Pancreas (tissue), 10 donors: ENCODE measurements at regions not wholly inside any gene's neighbourhood (a gene's known extent, or its start where the extent isn't known, plus 50 kb on each side); places are given as distances from the start of the nearest gene placed in this dataset.

Experiments used
- ATAC-seq, 4 donors: fragments of 200-7000 bp; cut with Tn5 transposase; one replicate each; pipeline versions ENCODE4 v1.8.0 to v1.9.1; 2020; ENCODE audit warnings: mild to moderate bottlenecking in 4 of 4, moderate library complexity in 4 of 4
- DNase-seq, 6 donors: peaks; one replicate each; pipeline ENCODE4 v3.0.0-alpha.2; 2020
- FAIRE-seq: peaks from 2 replicates; lab custom pipeline; 2012; peaks lifted over from hg19 to GRCh38; lab: Jason Lieb, UNC
- H3K27ac ChIP-seq, 4 donors: fragments of 200-600 bp; sonication (generic); 1 replicate in 3 of 4; 2 replicates in 1 of 4; pipeline versions ENCODE4 v1.5.0 to v1.8.0; 2020
- H3K27me3 ChIP-seq, 4 donors: fragments of 200-600 bp; one replicate each; pipeline ENCODE4 v1.8.0; 2021
- H3K36me3 ChIP-seq, 3 donors: fragments of 200-600 bp; sonication (generic) in 1 of 3; one replicate each; pipeline versions ENCODE4 v1.5.0 to v1.8.0; 2020 to 2021
- H3K4me1 ChIP-seq, 3 donors: fragments of 200-600 bp; one replicate each; pipeline ENCODE4 v1.8.0; 2021
- H3K4me3 ChIP-seq, 4 donors: fragments of 200-600 bp; sonication (generic) in 2 of 4; one replicate each; pipeline versions ENCODE4 v1.5.0 to v1.8.0; 2020 to 2021
- H3K9me3 ChIP-seq, 4 donors: fragments of 200-600 bp; one replicate each; pipeline ENCODE4 v1.8.0; 2021
- WGBS, 2 donors: extraction: QIAGEN DNeasy Blood & Tissue Kit; methylation state at CpG; one replicate each; pipeline ENCODE4 v1.1.7; 2013; 5-methylcytosine and 5-hydroxymethylcytosine counted together
- intact Hi-C, 3 donors: fragments of 100-400 bp; cut with DNase I; formaldehyde crosslinking; loops; one replicate each; pipeline versions ENCODE4 v1.11.1 to v1.14.2; 2022
- TF ChIP-seq, protein P1 (sequence below), 4 donors: fragments of 200-600 bp; sonication (generic) in 3 of 4; IDR thresholded peaks; one replicate each; pipeline versions ENCODE4 v1.5.0 to v1.8.0; 2021; ENCODE audit warnings: antibody characterized with exemption in 4 of 4
- donor health status: healthy with polysubstance abuse.
- donor health status: DM: no; HTN: no; CAD: no; lungs with moderate emphysema.
- donor health status: DM: no; HTN: no; CAD: no.
- donor health status: control.
- donor health status: control.
- donor health status: Bipolar disorder and iron deficiency.
- donor health status: DM: yes; HTN: yes; CAD: no.
- donor health status: DM: no; HTN: no; CAD: no.
- donor health status: DM: no; HTN: no; CAD: no.
- donor health status: DM: yes; HTN: yes; CAD: no.

DNA sequence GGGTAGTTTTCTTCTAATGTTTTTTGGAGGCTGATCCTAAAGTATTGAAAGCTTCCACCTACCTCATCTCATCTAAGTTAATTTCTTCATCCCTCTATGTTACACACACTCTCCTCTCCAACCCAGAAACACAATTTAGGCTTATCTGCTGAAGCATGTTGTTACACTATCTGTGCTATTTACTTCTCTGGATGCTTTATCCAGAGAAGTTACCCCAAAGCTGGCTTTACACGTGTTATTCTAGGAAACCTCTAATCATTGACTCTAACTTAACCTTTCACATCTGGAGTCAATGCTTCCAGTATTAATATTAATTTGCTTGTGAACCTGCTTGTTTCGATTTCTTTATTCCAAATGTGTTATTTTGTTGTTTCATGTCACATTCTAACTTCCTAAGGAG, 87.3 kb upstream of the NMU start:
- 32 to 36% methylated on average over 2 of the region's 2 CpGs for WGBS, 2 donors
- DNase-seq: no peak
- TF ChIP-seq, protein P1, sequence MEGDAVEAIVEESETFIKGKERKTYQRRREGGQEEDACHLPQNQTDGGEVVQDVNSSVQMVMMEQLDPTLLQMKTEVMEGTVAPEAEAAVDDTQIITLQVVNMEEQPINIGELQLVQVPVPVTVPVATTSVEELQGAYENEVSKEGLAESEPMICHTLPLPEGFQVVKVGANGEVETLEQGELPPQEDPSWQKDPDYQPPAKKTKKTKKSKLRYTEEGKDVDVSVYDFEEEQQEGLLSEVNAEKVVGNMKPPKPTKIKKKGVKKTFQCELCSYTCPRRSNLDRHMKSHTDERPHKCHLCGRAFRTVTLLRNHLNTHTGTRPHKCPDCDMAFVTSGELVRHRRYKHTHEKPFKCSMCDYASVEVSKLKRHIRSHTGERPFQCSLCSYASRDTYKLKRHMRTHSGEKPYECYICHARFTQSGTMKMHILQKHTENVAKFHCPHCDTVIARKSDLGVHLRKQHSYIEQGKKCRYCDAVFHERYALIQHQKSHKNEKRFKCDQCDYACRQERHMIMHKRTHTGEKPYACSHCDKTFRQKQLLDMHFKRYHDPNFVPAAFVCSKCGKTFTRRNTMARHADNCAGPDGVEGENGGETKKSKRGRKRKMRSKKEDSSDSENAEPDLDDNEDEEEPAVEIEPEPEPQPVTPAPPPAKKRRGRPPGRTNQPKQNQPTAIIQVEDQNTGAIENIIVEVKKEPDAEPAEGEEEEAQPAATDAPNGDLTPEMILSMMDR (IDR thresholded peaks at IDR 0.05): no peak
- Histone ChIP-seq H3K36me3 (no peaks in the 10 kb centered on the region), H3K4me1 (no peaks in the 10 kb centered on the region), H3K4me3 (no peak overlapping the region), H3K27ac (no peak overlapping the region), H3K9me3 (no peaks in the 10 kb centered on the region), H3K27me3 (no peaks in the 10 kb centered on the region)
- no peak for FAIRE-seq
- ATAC-seq: no peak
- intact Hi-C loops: no loop called here

DNA sequence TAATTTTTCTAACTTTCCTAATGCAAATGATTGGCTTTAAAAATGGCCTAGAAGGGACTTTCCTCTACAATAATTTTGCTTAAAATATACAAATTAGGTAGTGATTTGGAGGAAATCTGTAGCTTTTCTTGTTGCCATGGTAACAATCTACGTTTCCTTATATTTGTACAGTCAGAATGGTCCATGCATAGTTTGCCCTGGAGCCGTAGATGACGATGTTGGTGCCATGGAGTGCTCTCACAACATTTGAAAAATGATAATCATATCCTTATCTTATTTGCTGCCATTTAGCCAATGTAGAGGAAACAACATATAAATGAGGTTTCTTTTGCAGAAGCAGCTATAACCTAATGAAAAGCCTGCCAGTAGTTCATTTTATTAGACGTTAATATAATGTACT, 89.0 kb upstream of the NMU start:
- no peak overlapping the region for H3K27ac ChIP-seq
- intact Hi-C loops: no loop called here
- 21 to 34% methylated on average over 4 of the region's 4 CpGs for WGBS, 2 donors
- no peak overlapping the region for H3K4me3 ChIP-seq
- no peaks in the 10 kb centered on the region for H3K4me1 ChIP-seq
- DNase-seq (no peak), FAIRE-seq (no peak), ATAC-seq (no peak)
- H3K27me3 ChIP-seq: no peaks in the 10 kb centered on the region
- no peaks in the 10 kb centered on the region for H3K9me3 ChIP-seq
- H3K36me3 ChIP-seq: no peaks in the 10 kb centered on the region
- TF ChIP-seq, protein P1 (IDR thresholded peaks at IDR 0.05): no peak

- H3K9me3 ChIP-seq: no peaks in the 10 kb centered on the region
- no peak for ATAC-seq
- WGBS, 2 donors: 54 to 56% methylated on average over 2 of the region's 2 CpGs
- H3K4me3 ChIP-seq: no peak overlapping the region
- no peaks in the 10 kb centered on the region for H3K4me1 ChIP-seq
- H3K27me3 ChIP-seq: no peaks in the 10 kb centered on the region
- no peak for DNase-seq
- TF ChIP-seq, protein P1 (IDR thresholded peaks at IDR 0.05): no peak
- H3K36me3 ChIP-seq: no peaks in the 10 kb centered on the region
- no peak overlapping the region for H3K27ac ChIP-seq
- FAIRE-seq: no peak
- intact Hi-C loops: no loop called here
Observed at GRCh38 chr4:55727746-55728145, 91.6 kb upstream of the NMU start.

DNA sequence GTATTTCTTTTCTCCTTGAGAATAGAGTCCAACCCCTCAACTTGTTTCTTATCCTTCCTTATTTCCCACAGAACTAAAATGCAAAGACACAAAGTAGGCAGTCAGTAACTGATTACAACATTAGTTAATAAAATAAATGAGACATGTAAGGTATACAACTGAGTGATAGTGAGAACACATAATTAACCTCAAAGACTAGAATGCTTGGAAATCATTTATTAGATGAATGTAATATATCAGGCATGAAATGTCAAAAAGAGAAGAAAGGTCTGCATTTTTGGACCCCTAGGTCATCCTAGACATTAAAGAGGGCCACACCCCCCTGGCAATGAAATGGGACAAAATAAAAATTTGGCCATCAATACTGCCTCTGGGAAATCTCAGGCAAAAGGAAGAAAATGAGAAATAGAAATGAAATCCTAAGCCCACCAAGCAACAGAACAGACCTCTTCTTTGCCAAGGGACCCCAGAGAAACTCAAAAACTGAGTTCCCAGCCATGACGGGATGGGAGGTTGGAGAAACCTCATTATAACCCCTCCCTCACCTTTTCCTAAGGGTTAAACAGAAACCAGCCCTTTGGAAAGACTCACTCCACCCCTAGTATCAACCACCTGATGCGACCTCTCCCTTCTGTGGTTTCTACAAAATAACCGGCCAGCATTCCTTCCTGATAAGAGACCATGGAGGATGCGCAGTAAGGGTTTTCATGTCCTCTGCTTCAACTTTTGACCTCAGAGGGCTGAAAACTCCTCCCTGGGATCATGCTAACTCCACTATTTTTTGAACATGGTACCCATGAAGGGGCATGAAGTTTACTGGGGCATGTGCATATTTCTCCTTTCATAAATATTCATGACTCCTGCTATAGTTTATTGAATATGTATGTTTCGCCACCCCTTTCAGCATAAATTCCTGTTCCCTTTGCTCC, 90.0 kb upstream of the EXOC1L start:
- Histone ChIP-seq H3K9me3 (no peaks in the 10 kb centered on the region), H3K27me3 (no peaks in the 10 kb centered on the region), H3K36me3 (no peaks in the 10 kb centered on the region), H3K27ac (no peak overlapping the region), H3K4me3 (no peak overlapping the region), H3K4me1 (no peaks in the 10 kb centered on the region)
- intact Hi-C loops: no loop called here
- peak in 1 of 4 donors; percentile 38 for ATAC-seq
- WGBS, 2 donors: 38 to 48% methylated on average over 5 of the region's 5 CpGs
- DNase-seq: no peak
- FAIRE-seq: no peak
- TF ChIP-seq, protein P1 (IDR thresholded peaks at IDR 0.05): no peak
